ENCODE measurements at regions not wholly inside any gene's neighbourhood (a gene's known extent, or its start where the extent isn't known, plus 50 kb on each side); places are given as distances from the start of the nearest gene placed in this dataset.
A peak's percentile ranks its signal among the peaks of the same experiment; 100 is the strongest.

DNA sequence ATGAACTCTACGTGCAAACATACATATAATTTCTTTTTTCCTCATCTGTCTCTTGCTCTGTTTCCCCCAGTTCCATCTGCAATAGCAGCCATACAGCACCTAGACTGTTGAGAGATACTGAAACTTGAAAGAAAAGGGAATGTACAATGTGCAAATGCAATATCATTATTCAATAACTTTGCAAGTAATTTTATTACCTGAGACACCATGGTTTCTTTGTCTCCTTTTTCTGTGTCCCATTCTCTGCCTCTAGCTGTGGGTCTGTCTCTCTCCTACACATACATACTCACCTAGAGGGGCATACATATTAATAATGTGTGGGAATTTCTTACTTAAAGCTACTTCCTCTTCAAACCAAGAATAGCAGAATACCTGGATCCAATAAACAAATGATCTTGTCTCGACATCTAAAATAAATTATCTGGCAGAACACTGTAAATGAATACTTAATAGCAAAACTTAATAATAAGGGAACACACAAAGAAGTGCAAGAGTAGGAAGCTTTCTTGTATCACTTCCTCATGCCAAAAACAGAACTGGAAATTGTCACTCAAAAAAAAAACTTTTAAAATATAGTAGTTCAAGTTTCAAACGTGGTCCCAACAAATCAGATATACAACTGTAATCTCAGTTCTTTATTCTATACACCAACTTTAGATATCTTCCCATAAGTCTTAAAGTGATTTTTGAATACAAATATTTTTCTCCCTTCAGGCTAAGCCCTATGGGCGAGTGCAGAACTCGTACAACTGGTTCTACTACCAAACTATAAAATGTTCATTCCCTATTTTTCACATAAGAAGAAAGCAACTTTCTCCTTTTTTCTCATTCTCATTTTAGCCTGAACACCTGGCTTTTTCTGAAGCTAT is 194.6 kb downstream of the NRIP1 start:
- DNase-seq: no peak

GRCh38 chr21:14866859-14867765 is 197.7 kb downstream of the NRIP1 start:
- DNase-seq: no peak

DNA sequence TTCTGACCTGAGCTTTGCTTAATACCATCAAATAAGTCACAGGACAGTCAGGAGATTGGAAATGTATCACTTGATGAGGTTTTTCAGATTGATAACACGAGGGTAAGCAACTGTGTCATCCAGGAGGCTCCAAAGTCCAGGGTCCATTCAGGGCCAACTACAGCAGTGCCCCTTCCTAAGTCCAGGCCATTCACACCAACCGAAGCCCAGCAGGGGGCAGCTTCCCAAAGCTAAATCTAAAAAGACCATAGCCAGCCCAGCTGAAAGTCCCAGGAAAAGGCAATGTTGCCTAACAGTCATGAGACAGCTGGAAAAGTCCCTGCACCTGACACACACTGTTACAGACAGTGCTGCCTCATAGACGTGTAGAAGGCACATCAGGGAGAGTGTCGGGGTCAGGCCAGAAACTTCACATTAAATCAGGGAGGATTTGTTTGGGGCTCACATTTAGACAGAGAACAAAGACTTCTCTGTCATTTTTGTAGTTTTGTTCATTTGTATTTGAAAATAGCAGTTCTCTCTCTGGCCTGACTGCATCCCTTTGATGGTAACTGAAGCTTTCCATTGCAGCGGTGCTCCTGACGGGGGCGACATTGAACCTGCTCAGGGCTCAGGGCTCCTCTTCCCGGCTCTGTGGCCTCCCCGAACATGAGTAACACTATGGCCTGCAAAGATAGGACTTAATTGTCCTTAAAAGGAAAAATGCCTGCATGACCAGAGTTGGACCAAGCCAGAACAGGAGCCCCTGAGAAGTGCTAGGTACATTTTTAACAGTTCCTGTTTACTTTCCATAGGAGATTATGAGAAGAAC is 200.4 kb downstream of the NRIP1 start:
- peak; percentile 66 for DNase-seq

DNA sequence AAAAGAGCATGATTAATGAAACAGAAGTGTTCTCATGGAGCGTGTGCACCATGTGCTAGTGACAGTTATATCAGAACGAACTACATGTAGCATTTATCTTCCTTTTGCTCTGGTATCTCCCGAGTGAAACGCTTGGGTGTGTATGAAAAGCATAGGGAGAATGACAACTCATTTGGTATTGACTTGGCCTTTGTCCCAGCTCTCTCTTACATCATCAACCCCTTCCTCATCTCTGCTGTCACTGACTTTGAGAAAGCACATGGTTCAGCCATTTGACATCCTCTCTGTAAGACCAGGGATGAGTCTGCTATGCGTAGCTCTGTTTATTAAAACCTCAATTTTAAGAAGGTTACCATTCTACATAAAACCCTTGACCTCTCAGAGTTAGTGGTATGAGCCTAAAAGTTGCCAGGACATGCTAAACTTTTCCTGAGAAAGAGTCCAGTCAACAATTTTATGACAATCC is 201.0 kb downstream of the NRIP1 start:
- DNase-seq: no peak

GRCh38 chr21:14862794-14863720 is 201.7 kb downstream of the NRIP1 start:
- DNase-seq: no peak

GRCh38 chr21:14858311-14858710 is 206.5 kb downstream of the NRIP1 start:
- DNase-seq: no peak

GRCh38 chr21:14857529-14857928 is 207.3 kb downstream of the NRIP1 start:
- no peak for DNase-seq

DNA sequence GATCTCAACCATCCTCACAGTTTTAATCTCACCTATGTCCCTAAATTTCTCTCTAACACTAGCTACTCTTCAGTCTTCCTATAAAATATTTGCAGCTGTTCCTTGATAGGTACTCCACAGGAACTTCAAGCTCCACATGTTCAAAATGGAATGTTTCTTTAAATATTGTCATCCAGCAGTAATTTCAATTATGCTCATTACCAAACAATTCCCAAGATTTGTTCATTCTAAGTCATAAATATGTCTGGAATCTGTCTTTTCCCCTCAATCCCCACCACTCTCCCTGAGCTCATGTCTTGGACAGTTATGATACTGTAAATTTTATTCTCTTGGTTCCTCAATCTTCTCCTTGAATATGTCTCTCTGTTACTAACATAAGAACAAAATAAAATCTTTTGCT is 214.4 kb downstream of the NRIP1 start:
- DNase-seq: peak; percentile 41

- no peak for DNase-seq
These were observed 218.2 kb downstream of the NRIP1 start for GRCh38 chr21:14846621-14847020.

DNA sequence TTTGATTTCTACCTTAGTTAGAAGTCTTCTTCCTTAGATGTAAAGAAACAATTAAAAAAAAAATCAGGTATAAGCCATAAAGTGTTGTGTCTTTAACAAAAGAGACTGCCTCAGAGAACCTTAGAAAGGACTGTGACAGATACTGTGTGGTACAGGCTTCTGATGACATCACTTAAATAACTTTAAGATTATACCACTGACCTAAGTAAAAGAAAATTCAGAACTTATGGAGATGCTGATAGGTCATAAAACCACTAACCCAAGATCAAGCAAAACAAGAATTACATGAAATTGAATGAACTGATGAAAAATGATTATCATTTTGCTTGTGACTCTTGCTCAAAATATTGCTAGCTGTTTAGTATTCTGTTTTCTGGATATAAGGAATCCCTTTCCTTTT is 220.8 kb downstream of the NRIP1 start:
- no peak for DNase-seq

DNA sequence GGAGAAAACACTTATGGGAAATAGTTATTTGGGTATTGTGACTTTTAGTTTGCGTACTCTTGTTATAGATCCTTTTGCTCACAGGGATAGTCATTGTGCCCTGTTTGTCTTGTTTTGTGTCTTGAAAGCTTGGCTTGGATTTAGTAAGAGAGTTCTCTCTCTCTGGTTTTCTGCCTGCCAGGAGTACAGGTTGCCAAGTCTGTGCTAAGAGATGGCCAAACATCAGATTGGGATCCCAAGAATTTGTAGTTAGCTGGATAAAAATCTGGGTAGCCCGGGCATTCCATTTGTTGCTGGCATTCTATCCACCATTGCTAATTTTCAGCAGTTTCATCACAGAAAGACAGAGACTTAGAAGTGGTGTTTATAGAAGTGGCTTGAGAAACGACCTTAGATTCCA is 222.2 kb downstream of the NRIP1 start:
- no peak for DNase-seq

GRCh38 chr21:14841511-14842472 is 223.0 kb downstream of the NRIP1 start:
- DNase-seq: no peak

GRCh38 chr21:14838400-14838799 is 226.4 kb downstream of the NRIP1 start:
- peak; percentile 9 for DNase-seq

DNA sequence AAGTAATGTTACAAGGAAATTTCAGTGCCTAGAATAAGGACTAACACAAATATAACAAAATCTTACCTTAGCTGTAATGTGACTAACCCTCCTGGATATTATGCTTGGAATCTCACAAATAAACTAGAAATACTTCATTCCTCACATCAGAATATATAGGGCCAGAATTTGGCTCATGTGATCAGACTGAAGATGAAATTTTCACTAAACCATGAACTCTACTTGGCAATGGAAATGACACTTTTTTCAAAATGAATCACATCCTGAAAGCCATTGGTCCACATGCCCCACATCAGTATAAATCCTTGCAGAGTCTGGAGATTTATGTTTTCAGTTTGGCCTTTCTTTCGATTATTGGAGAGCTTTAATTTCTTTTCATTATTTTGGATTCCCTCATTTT is 227.8 kb downstream of the NRIP1 start:
- peak; percentile 30 for DNase-seq

DNA sequence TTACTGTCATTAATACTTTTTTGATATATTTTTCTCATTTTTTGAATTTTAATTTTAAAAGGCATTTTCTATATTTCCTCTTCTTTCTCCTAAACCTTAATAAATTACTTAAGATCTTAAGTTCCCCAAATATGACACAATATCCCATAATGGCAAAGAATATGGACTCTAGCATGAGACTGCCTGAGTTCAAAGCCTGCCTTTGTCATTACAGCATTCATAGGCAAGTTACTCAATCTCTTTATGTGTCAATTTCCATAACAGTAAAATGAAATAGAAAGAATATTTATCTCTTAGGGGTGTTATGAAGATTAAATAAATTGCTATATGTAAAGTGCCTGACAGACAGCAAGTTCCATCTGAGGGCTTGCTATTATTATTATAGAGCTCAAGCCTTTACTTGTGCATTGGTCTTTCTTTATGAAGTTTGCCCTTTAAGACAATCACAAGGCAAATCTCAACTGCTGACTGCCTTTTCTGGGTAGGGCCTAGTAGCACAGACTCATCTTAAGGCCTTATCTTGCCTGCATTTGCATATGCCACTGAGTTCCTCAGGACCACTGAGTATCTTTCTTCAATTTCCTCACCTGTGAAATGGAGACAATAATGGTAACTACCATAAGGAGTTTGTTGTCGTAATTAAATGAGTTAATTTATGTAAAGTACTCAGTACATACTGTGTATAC is 231.0 kb downstream of the NRIP1 start:
- no peak for DNase-seq

DNA sequence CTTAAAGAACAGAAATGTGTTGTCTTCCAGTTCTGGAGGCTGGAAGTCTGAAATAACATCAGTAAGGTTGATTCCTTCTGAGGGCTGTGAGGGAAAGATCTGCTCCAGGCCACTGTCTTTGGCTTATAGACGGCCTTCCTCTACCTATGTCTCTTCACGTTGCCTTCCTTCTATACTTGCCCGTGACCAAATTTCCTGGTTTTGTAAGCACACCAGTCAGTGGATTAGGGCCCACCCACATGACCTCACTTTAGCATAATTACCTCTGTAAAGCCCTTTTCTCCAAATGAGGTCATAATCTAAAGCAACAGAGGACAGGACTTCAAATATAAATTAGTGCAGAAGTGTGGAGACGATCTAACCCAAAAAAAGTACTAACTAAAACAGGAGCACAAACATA is 231.6 kb downstream of the NRIP1 start:
- DNase-seq: no peak

GRCh38 chr21:14830307-14830706 is 234.5 kb downstream of the NRIP1 start:
- DNase-seq: no peak

DNA sequence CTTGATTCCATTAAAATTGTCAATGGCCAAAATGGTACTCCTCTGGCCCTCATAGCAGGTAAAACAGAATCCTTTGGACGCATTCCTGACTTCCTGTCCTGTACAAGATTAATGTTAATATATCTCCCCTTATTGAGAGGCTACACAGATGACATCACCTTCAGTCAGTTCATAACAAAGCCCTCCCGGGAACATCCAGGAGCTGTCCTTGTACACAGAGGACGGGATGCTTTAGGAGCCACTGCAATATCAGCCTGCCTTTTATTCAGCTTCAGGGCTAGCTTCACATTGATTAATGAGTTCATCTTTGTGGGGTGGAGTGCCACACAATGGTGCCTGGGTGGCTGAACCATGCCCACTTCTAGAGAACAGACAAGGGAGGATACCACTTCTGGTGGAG is 235.1 kb downstream of the NRIP1 start:
- no peak for DNase-seq

GRCh38 chr21:14827468-14827867 is 237.3 kb downstream of the NRIP1 start:
- no peak for DNase-seq

DNA sequence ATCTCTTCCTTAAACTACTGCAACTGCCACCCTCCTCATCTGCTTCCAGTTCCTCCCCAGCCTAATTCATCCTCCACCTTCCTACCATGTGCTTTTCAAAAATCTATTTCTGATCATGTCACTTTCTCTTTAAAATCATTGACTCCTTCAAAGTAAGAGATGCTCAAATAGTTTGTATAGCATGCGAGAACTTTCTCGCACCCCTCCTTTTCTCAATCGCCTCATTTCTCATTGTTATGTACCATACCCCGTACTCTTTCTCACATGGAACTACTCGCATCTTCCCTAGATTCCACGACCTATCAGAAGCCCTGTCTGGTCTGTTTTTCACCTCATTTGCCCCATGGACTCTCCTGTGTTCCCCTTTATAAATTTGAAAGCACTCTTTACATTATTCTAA is 238.2 kb downstream of the NRIP1 start:
- DNase-seq: no peak

Measured in HCEC 1CT (cell line).